ENCODE measurements at regions not wholly inside any gene's neighbourhood (a gene's known extent, or its start where the extent isn't known, plus 50 kb on each side); places are given as distances from the start of the nearest gene placed in this dataset.
A peak's percentile ranks its signal among the peaks of the same experiment; 100 is the strongest.
"Not testable (repeated sequence)": the region's sequence is repeated elsewhere in the genome, so short reads cannot be mapped to it uniquely, and the experiment has no call there.

DNA sequence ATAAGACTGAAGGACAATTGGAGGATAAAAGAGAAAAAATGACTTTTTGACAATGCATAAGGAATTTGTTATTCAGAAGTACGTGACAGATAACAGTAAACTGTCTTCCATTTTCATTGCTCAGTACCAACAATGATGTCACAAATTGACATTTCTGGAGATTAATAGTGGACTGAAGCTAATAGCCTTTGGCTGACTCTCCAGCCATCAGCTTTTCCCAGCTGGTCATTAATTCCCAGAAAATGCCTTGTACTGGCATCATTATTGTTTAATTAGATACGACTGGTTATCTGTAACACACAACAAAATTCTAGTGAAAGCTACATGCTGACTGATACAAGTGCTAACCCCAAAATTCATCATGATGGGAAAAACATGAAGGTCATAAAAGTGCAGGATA lies 147.9 kb upstream of the FGF13 start:
- no peak for DNase-seq (ENCODE audit: low read depth)

DNA sequence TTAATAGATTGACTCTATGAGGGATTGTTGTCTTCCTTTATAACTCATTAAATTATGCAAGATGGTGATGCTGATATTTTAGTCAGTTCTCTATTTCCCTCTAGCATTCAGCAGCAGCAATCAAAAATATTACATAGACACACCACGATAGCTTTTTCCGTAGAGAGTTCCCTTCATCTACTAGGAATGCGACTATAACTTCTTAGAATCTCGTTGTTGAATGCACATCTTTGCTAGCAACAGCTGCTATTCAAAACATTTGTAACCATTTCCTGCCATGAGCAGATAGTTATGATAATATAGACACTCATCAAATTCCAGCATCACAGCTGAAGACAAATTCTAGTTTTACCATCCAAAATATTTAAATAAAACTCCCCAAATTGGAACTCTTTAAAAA lies 147.4 kb upstream of the FGF13 start:
- DNase-seq (ENCODE audit: low read depth) = no peak

- DNase-seq (ENCODE audit: low read depth) = no peak
These were observed 146.9 kb upstream of the FGF13 start for GRCh38 chrX:138858438-138858837.

GRCh38 chrX:138856881-138857604 lies 145.5 kb upstream of the FGF13 start:
- no peak for DNase-seq (ENCODE audit: low read depth)

- no peak for DNase-seq (ENCODE audit: low read depth)
These were observed 142.4 kb upstream of the FGF13 start for GRCh38 chrX:138853936-138854335.

GRCh38 chrX:138849521-138849920 lies 138.0 kb upstream of the FGF13 start:
- no peak for DNase-seq (ENCODE audit: low read depth)

GRCh38 chrX:138847930-138848329 lies 136.4 kb upstream of the FGF13 start:
- no peak for DNase-seq (ENCODE audit: low read depth)

DNA sequence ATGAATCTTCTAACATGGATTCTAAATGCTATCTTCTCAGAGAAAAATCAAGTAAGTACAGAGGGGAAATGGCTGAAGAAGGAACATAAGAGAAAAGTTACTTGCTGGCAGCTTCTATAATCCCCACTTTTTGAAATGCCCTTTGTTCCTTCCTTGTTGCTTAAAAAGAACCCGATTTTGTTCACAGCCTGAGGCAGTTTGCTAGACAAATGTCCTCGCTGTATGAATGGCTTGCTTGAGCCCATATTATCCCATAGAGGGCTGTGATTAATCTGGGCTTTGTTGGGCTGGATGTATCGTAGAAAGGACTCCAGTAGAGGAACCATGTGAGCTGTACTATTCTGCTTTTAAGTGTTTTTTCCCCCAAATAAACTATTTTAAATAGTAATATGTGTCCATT lies 134.3 kb upstream of the FGF13 start:
- no peak for DNase-seq (ENCODE audit: low read depth)

- DNase-seq (ENCODE audit: low read depth) = not testable (repeated sequence)
These were observed 95.9 kb upstream of the FGF13 start for GRCh38 chrX:138807400-138807799.

- no peak for DNase-seq (ENCODE audit: low read depth)
These were observed 82.7 kb upstream of the FGF13 start for GRCh38 chrX:138794246-138794645.

GRCh38 chrX:138791551-138791950 lies 80.0 kb upstream of the FGF13 start:
- no peak for DNase-seq (ENCODE audit: low read depth)

- no peak for DNase-seq (ENCODE audit: low read depth)
These were observed 77.3 kb upstream of the FGF13 start for GRCh38 chrX:138788771-138789170.

GRCh38 chrX:138778576-138778909 lies 67.0 kb upstream of the FGF13 start:
- not testable (repeated sequence) for DNase-seq (ENCODE audit: low read depth)

- DNase-seq (ENCODE audit: low read depth) = not testable (repeated sequence)
These were observed 66.5 kb upstream of the FGF13 start for GRCh38 chrX:138777908-138778575.

- no peak for DNase-seq (ENCODE audit: low read depth)
These were observed 65.7 kb upstream of the FGF13 start for GRCh38 chrX:138777230-138777629.

DNA sequence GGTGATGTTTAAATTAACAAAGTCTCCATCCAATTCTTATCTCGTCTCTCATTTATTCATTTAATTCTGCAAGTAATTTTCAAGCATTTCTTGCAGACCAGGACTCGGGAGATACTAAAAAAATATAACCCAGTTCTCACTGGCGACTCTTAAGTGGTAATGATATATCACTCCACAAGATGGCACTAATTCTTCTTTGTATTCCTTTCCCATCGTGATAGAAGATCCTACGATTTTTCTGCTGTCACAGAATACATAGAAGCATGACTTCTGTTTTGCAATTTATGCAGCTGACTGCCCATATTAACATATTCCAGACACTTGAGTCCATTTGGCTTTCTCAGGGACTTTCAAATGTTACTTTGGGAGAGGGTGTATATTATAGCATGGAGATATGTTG lies 64.0 kb upstream of the FGF13 start:
- DNase-seq (ENCODE audit: low read depth) = peak; percentile 2

DNA sequence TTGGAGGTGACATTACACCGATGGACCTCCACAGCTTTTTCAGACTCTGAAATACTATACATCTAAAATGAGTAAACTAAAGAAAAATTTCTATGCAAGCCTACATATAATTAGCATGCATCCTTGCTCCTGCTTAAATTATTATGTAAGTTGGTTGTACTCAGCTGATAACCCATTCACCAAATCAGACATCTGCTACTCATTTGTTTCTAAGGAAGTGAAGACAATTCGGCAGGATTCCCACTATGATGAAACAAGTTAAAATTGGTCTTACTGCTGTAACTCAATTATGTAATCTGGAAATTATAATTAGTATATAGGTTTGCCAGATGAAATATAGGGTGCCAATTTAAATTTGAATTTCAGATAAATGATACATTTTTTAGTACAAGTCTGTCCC lies 59.5 kb upstream of the FGF13 start:
- no peak for DNase-seq (ENCODE audit: low read depth)

- no peak for DNase-seq (ENCODE audit: low read depth)
These were observed 58.4 kb upstream of the FGF13 start for GRCh38 chrX:138769918-138770317.

DNA sequence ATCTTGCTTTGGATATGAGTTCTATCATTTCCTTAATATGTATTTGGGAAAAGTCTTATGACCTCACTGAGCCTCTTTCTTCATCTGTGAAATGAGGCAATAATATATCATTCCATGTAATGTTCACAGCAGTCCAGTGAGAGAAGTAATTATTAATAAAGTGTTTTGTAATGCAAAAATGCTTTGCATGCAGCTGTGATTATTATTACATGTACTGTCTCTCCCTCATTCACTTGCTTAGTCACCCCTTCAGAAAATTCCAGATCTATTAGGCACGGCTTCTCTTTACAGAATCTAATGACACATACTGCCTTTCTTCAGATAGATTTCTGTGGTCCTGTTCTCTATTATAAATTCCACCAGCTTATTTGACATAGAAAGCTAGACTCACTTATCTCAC lies 53.5 kb upstream of the FGF13 start:
- no peak for DNase-seq (ENCODE audit: low read depth)

GRCh38 chrX:138763761-138764160 lies 52.2 kb upstream of the FGF13 start:
- no peak for DNase-seq (ENCODE audit: low read depth)

- no peak for DNase-seq (ENCODE audit: low read depth)
These were observed 49.9 kb upstream of the FGF13 start for GRCh38 chrX:138761380-138761779.
